Mononuclear cell (primary cell): ENCODE measurements at regions not wholly inside any gene's neighbourhood (a gene's known extent, or its start where the extent isn't known, plus 50 kb on each side); places are given as distances from the start of the nearest gene placed in this dataset.
"Not testable (repeated sequence)": the region's sequence is repeated elsewhere in the genome, so short reads cannot be mapped to it uniquely, and the experiment has no call there.

Experiments used
- H3K27me3 ChIP-seq: 2 replicates; pipeline ENCODE4 v1.6.0; 2011; ENCODE audit warnings: low read length, control low read depth; ENCODE audit not compliant: insufficient read depth
- H3K4me1 ChIP-seq: 2 replicates; pipeline ENCODE4 v1.5.1; 2011; ENCODE audit warnings: mild to moderate bottlenecking, low read length, control low read depth; ENCODE audit not compliant: insufficient read depth
- H3K4me3 ChIP-seq: 2 replicates; pipeline ENCODE4 v1.5.1; 2011; ENCODE audit warnings: mild to moderate bottlenecking, low read length, moderate library complexity
- H3K9me3 ChIP-seq: 2 replicates; pipeline ENCODE4 v1.5.1; 2011; ENCODE audit warnings: low read depth, mild to moderate bottlenecking, control low read depth, low read length

- Histone ChIP-seq H3K4me1 (no peaks in the 10 kb centered on the region), H3K4me3 (no peak overlapping the region), H3K27me3 (no peaks in the 10 kb centered on the region), H3K9me3 (no peaks in the 10 kb centered on the region)
Observed at GRCh38 chr7:68571286-68571685, 1027.0 kb upstream of the AUTS2 start.

DNA sequence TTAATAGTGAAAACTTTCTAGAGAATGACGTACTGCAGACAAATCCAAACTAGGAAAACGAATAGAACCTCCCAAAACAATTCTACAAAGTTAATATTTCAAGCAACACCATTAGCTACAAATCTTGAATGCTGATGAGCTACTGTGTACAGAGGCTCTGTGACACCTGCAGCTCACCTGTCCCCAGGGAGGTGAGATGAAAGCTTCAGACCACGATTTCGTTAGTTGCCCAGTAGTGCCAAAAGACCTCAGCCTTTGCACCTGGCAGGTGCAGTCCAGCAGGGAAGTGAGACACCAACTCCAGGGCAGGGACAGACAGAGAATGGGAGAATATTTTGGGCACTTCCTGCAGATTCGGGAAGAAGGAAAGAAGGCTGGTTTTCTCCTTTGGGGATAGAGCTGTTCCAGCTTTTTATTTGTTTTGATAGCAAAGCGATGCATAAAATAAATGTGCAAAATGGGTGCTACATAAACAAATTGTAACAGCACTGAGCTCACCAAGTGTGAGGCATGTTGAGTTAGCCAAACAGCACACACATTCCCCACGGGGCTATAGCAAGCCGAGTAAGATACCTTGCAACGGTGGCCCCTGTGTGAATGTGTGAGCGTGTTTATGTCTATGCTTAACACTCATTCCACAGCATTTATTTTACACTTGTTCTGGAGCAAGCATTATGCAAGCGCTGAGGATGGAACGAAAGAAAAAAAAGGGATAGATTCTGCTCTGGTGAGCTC, 1024.8 kb upstream of the AUTS2 start:
- Histone ChIP-seq H3K27me3 (no peaks in the 10 kb centered on the region), H3K4me3 (no peak overlapping the region), H3K9me3 (no peaks in the 10 kb centered on the region), H3K4me1 (no peaks in the 10 kb centered on the region)

DNA sequence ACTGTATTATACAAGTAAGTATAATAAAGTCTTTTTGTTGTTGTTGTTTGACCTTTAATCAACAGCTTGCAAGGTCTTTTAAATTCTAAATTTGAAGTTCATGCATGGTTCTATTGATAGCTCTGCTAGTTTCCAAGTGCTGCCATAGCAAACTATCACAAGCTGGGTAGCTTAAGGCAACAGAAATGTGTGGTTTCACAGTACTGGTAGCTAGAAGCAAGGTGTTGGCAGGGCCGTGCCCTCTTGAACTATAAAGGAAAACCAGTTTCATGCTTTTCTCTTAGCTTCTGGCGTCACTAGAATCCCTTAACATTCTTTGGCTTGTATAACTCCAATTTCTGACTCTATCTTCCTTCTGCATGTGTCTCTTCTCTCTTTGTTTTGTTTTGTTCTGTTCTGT, 1021.9 kb upstream of the AUTS2 start:
- H3K9me3 ChIP-seq: no peaks in the 10 kb centered on the region
- H3K4me3 ChIP-seq: no peak overlapping the region
- H3K4me1 ChIP-seq: no peaks in the 10 kb centered on the region
- no peaks in the 10 kb centered on the region for H3K27me3 ChIP-seq

- H3K4me1 ChIP-seq: no peaks in the 10 kb centered on the region
- H3K4me3 ChIP-seq: no peak overlapping the region
- H3K27me3 ChIP-seq: no peaks in the 10 kb centered on the region
- H3K9me3 ChIP-seq: no peaks in the 10 kb centered on the region
Observed at GRCh38 chr7:68581417-68581816, 1016.9 kb upstream of the AUTS2 start.

GRCh38 chr7:68587599-68587998, 1010.7 kb upstream of the AUTS2 start:
- Histone ChIP-seq H3K4me3 (no peak overlapping the region), H3K27me3 (no peaks in the 10 kb centered on the region), H3K9me3 (no peaks in the 10 kb centered on the region), H3K4me1 (no peaks in the 10 kb centered on the region)

DNA sequence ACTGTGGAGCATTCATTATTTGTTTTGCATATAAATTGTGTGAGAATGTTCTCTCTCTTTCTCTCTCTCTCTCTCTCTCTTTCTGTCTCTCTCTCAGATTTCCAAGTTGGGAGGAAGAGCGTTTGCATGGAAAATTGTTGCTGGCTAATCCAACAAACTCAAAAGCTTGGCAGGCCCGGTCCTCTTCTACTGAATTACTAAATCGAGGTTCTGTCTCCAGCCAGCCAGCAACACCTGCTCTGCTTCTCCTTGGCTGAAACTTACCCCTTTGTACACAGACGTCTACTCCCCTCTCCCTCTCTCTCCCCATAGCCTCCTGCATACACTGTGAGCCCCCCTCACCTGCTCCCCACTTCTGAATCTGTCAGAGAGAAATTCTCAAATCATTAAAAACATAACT, 996.4 kb upstream of the AUTS2 start:
- Histone ChIP-seq H3K9me3 (no peaks in the 10 kb centered on the region), H3K4me3 (no peak overlapping the region), H3K4me1 (no peaks in the 10 kb centered on the region), H3K27me3 (no peaks in the 10 kb centered on the region)

GRCh38 chr7:68604541-68604940, 993.7 kb upstream of the AUTS2 start:
- Histone ChIP-seq H3K4me3 (no peak overlapping the region), H3K4me1 (no peaks in the 10 kb centered on the region), H3K27me3 (no peaks in the 10 kb centered on the region), H3K9me3 (peaks cover 8% of the 10 kb centered on the region)

- peaks cover 8% of the 10 kb centered on the region for H3K9me3 ChIP-seq
- no peaks in the 10 kb centered on the region for H3K4me1 ChIP-seq
- no peaks in the 10 kb centered on the region for H3K27me3 ChIP-seq
- no peak overlapping the region for H3K4me3 ChIP-seq
Observed at GRCh38 chr7:68610701-68611100, 987.6 kb upstream of the AUTS2 start.

GRCh38 chr7:68613405-68613804, 984.9 kb upstream of the AUTS2 start:
- Histone ChIP-seq H3K9me3 (peaks cover 6% of the 10 kb centered on the region), H3K4me1 (no peaks in the 10 kb centered on the region), H3K27me3 (no peaks in the 10 kb centered on the region), H3K4me3 (no peak overlapping the region)

DNA sequence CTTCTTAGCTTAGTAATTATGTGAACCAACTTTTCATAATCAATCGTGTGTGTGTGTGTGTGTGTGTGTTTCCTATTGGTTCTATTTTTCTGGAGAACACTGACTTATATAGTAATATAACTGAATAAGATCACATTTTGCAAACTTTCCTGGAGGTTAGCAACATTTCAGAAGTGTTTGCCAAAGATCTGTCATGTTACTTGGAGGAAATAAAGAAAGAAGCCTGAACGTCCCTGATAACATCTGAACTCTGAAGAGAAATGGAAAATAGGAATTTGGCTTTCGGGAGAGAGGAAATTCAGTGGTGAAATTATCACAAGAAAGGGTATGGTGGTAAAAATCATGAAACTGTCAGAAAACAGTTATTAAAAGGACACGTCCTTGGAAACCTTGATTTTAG, 984.4 kb upstream of the AUTS2 start:
- peaks cover under 1% of the 10 kb centered on the region for H3K9me3 ChIP-seq
- no peaks in the 10 kb centered on the region for H3K4me1 ChIP-seq
- H3K4me3 ChIP-seq: no peak overlapping the region
- H3K27me3 ChIP-seq: no peaks in the 10 kb centered on the region

DNA sequence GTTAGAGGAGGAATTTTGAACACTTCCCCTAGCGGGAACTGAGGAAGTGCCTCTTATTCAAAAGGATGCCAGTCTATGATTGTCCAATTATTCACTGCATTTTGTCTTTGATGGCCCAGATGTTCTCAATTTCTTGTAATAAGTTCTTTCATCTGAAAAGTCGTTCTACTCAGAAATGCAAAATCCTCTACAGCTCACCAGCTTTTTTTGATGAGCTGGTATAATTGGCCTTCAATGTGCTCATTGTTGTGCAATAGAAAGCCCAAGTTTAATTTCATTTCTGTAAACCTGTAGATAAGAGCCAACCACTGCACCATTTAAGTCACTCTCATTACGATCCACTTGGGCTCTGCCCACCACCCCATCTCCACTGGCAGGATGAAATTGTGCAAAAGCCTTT, 978.7 kb upstream of the AUTS2 start:
- no peak overlapping the region for H3K4me3 ChIP-seq
- H3K4me1 ChIP-seq: no peaks in the 10 kb centered on the region

GRCh38 chr7:68622500-68622899, 975.8 kb upstream of the AUTS2 start:
- Histone ChIP-seq H3K9me3 (no peaks in the 10 kb centered on the region), H3K4me1 (no peaks in the 10 kb centered on the region), H3K27me3 (no peaks in the 10 kb centered on the region), H3K4me3 (no peak overlapping the region)

More for the DNA sequence above, 978.7 kb upstream of the AUTS2 start:
- Histone ChIP-seq H3K27me3 (no peaks in the 10 kb centered on the region), H3K9me3 (no peaks in the 10 kb centered on the region)

DNA sequence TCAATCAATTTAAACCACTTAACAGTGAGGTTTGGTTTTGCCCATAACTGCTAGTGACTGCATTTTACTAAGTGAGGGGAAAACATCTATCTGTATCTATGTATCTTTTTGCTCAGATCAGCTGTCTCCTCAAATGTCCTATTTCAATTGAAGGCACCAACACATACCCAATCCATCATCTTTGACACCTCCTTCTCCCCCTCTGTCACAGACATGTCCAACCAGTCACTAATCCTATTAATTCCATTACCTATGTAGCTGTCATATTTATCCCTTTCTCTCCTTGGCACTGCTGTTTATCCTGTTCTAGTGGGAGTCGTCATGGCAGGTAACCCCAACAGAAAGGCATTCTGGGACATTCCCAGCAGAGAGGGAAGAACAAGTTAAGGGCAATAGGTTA, 975.2 kb upstream of the AUTS2 start:
- Histone ChIP-seq H3K4me3 (no peak overlapping the region), H3K4me1 (no peaks in the 10 kb centered on the region), H3K9me3 (no peaks in the 10 kb centered on the region), H3K27me3 (no peaks in the 10 kb centered on the region)

GRCh38 chr7:68627247-68627864, 970.9 kb upstream of the AUTS2 start:
- H3K4me3 ChIP-seq: no peak overlapping the region
- H3K27me3 ChIP-seq: no peaks in the 10 kb centered on the region
- no peaks in the 10 kb centered on the region for H3K4me1 ChIP-seq
- no peaks in the 10 kb centered on the region for H3K9me3 ChIP-seq

GRCh38 chr7:68630914-68631313, 967.4 kb upstream of the AUTS2 start:
- H3K27me3 ChIP-seq, H3K9me3 ChIP-seq, H3K4me3 ChIP-seq, H3K4me1 ChIP-seq: not testable (repeated sequence)

DNA sequence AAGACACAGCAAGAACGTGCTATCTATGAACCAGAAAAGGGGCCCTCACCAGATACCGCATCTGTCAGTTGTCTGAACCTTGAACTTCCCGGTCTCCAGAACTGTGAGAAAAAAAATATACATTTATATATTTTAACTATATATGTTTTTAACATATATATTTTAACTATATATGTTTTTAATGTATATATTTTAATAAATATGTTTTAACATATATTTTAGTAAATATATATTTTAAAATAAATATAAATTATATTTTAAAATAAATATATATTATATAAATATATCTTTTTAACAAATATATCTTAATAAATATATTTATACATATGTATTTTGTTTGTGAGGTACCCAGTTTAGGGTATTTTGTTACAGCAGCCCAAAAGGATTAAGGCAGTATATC, 958.2 kb upstream of the AUTS2 start:
- peaks cover 7% of the 10 kb centered on the region for H3K9me3 ChIP-seq
- no peaks in the 10 kb centered on the region for H3K27me3 ChIP-seq
- no peaks in the 10 kb centered on the region for H3K4me1 ChIP-seq
- H3K4me3 ChIP-seq: no peak overlapping the region
